HCT116 (cell line): ENCODE measurements at regions not wholly inside any gene's neighbourhood (a gene's known extent, or its start where the extent isn't known, plus 50 kb on each side); places are given as distances from the start of the nearest gene placed in this dataset.

ENCODE experiments used
- ATAC-seq: fragments of 200-7000 bp; cut with Tn5 transposase; 2 replicates; pipeline ENCODE4 v1.9.1; 2020; ENCODE audit warnings: mild to moderate bottlenecking, moderate library complexity
- BruUV-seq: library from RNA; stranded (reverse); fragments of 400-500 nt; replicated peaks from 2 replicates; lab custom pipeline; 2021; lab: Mats Ljungman, UMichigan
- CTCF ChIA-PET: fragments of 300-600 bp; sonication (Branson Sonifier 250); formaldehyde crosslinking; loops from one replicate; lab custom pipeline; 2021; ENCODE audit warnings: antibody characterized with exemption; lab: Charles Lee
- POLR2A ChIA-PET: fragments of 300-600, 350-600 bp; sonication (Branson Sonifier 250); formaldehyde crosslinking; loops from one replicate; lab custom pipeline; 2021; ENCODE audit warnings: antibody characterized with exemption; lab: Charles Lee
- RAD21 ChIA-PET, 2 experiments: fragments of 300-600 bp; sonication (Branson Sonifier 250); formaldehyde crosslinking; loops; one replicate each; lab custom pipeline; 2023; ENCODE audit warnings: low total read pairs in 2 of 2; ENCODE audit not compliant: uncharacterized antibody in 2 of 2, unreplicated experiment in 2 of 2, low non-redundant PET in 1 of 2; lab: Charles Lee
- DNase-seq: peaks from one replicate; pipeline ENCODE4 v3.0.0-alpha.2; 2010; ENCODE audit warnings: low read depth, low spot score
- H2AFZ ChIP-seq: fragments of 200-600 bp; shearing (Covaris generic), sonication (generic); 2 replicates; pipeline ENCODE4 v1.6.1; 2017; ENCODE audit warnings: low read depth, mixed run types, mixed read lengths, antibody characterized with exemption, low read length; ENCODE audit not compliant: poor library complexity, severe bottlenecking
- H3K27ac ChIP-seq: 2 replicates; pipeline ENCODE4 v1.5.1; 2012; ENCODE audit warnings: low read depth, low read length
- H3K27me3 ChIP-seq: fragments of 200-600 bp; sonication (generic); 2 replicates; pipeline ENCODE4 v1.6.1; 2016; ENCODE audit warnings: mixed run types, low read length, mixed read lengths; ENCODE audit not compliant: insufficient read depth
- H3K36me3 ChIP-seq, 2 experiments: fragments of 200-500 bp in 1 of 2; fragments of 200-600 bp in 1 of 2; sonication (Bioruptor generic) in 1 of 2; sonication (generic) in 1 of 2; 2 replicates each; pipeline versions ENCODE4 v1.5.1 to v1.6.1; 2014 to 2016; ENCODE audit warnings: low read length in 2 of 2, inconsistent platforms in 1 of 2, mixed read lengths in 1 of 2, mixed run types in 1 of 2; ENCODE audit not compliant: insufficient read depth in 2 of 2, control insufficient read depth in 1 of 2
- H3K4me1 ChIP-seq, 2 experiments: fragments of 200-600 bp in 1 of 2; sonication (generic) in 1 of 2; 2 replicates each; pipeline versions ENCODE4 v1.5.1 to v1.6.1; 2012 to 2017; ENCODE audit warnings: low read length in 2 of 2, inconsistent platforms in 1 of 2, mild to moderate bottlenecking in 1 of 2, mixed read lengths in 1 of 2, mixed run types in 1 of 2, moderate library complexity in 1 of 2; ENCODE audit not compliant: insufficient read depth in 2 of 2, control insufficient read depth in 1 of 2
- H3K4me2 ChIP-seq: fragments of 200-600 bp; sonication (generic); 2 replicates; pipeline ENCODE4 v1.6.1; 2017; ENCODE audit warnings: mixed run types, low read length, mixed read lengths
- H3K4me3 ChIP-seq, 2 experiments: fragments of 200-600 bp in 1 of 2; sonication (generic) in 1 of 2; replicated peaks in 1 of 2; 2 replicates each; pipeline ENCODE4 v1.5.1; 2011 to 2016; ENCODE audit warnings: low read length in 2 of 2, control low read depth in 1 of 2, low read depth in 1 of 2, mild to moderate bottlenecking in 1 of 2, mixed read lengths in 1 of 2, mixed run types in 1 of 2
- H3K79me2 ChIP-seq: fragments of 200-600 bp; sonication (generic); 2 replicates; pipeline ENCODE4 v1.6.1; 2017; ENCODE audit warnings: mild to moderate bottlenecking, mixed run types, low read length, moderate library complexity, mixed read lengths; ENCODE audit not compliant: insufficient read depth
- H3K9ac ChIP-seq: fragments of 200-600 bp; sonication (generic); 2 replicates; pipeline ENCODE4 v1.6.1; 2016; ENCODE audit warnings: low read length, mixed read lengths
- H3K9me2 ChIP-seq: fragments of 200-600 bp; sonication (generic), shearing (Covaris generic); 2 replicates; pipeline ENCODE4 v1.6.1; 2017; ENCODE audit warnings: mixed run types, mild to moderate bottlenecking, moderate library complexity; ENCODE audit not compliant: insufficient read depth
- H3K9me3 ChIP-seq, 2 experiments: fragments of 200-500 bp in 1 of 2; fragments of 200-600 bp in 1 of 2; sonication (Bioruptor generic) in 1 of 2; sonication (generic) in 1 of 2; 2 replicates each; pipeline ENCODE4 v1.6.1; 2014 to 2017; ENCODE audit warnings: low read length in 2 of 2, mixed read lengths in 2 of 2, inconsistent platforms in 1 of 2, low read depth in 1 of 2, mild to moderate bottlenecking in 1 of 2, mixed run types in 1 of 2, moderate library complexity in 1 of 2; ENCODE audit not compliant: control insufficient read depth in 1 of 2, insufficient read depth in 1 of 2
- H4K20me1 ChIP-seq: fragments of 200-600 bp; sonication (generic), shearing (Covaris generic); 2 replicates; pipeline ENCODE4 v1.6.1; 2017; ENCODE audit warnings: mixed run types, mild to moderate bottlenecking, moderate library complexity; ENCODE audit not compliant: insufficient read depth
- ATF3 ChIP-seq: IDR thresholded peaks from 2 replicates; pipeline ENCODE4 v1.6.1; 2012
- CEBPB ChIP-seq: IDR thresholded peaks from 2 replicates; pipeline ENCODE4 v1.6.1; 2012; ENCODE audit warnings: low read depth
- EGR1 ChIP-seq: IDR thresholded peaks from 2 replicates; pipeline ENCODE4 v1.6.1; 2012; ENCODE audit warnings: low read depth
- EZH2phosphoT487 ChIP-seq: fragments of 200-600 bp; IDR thresholded peaks from 2 replicates; pipeline ENCODE4 v1.6.1; 2018; ENCODE audit warnings: antibody characterized with exemption, borderline replicate concordance
- FOSL1 ChIP-seq: IDR thresholded peaks from 2 replicates; pipeline ENCODE4 v1.6.1; 2012; ENCODE audit warnings: low read depth
- JUND ChIP-seq: IDR thresholded peaks from 2 replicates; pipeline ENCODE4 v1.6.1; 2012
- POLR2A ChIP-seq: IDR thresholded peaks from 2 replicates; pipeline ENCODE4 v1.7.0; 2011; ENCODE audit warnings: borderline replicate concordance; ENCODE audit not compliant: insufficient read depth, insufficient read length; ENCODE audit errors: extremely low read depth
- POLR2AphosphoS5 ChIP-seq: IDR thresholded peaks from 2 replicates; pipeline ENCODE4 v1.6.1; 2011; ENCODE audit warnings: mild to moderate bottlenecking, low read depth, low read length, moderate library complexity
- RAD21 ChIP-seq: IDR thresholded peaks from 2 replicates; pipeline ENCODE4 v1.6.1; 2012; ENCODE audit warnings: low read depth, mild to moderate bottlenecking
- SIN3A ChIP-seq: IDR thresholded peaks from 2 replicates; pipeline ENCODE4 v1.6.1; 2012; ENCODE audit warnings: low read depth
- SP1 ChIP-seq: IDR thresholded peaks from 2 replicates; pipeline ENCODE4 v1.6.1; 2012; ENCODE audit warnings: low read depth
- SRF ChIP-seq: IDR thresholded peaks from 2 replicates; pipeline ENCODE4 v1.6.1; 2012; ENCODE audit warnings: low read depth
- TCF7L2 ChIP-seq: IDR thresholded peaks from 2 replicates; pipeline ENCODE4 v1.7.0; 2011; ENCODE audit warnings: borderline replicate concordance, inconsistent platforms; ENCODE audit not compliant: insufficient read depth, insufficient read length; ENCODE audit errors: extremely low read depth
- ZBTB33 ChIP-seq: IDR thresholded peaks from 2 replicates; pipeline ENCODE4 v1.6.1; 2011; ENCODE audit warnings: mild to moderate bottlenecking, low read length, moderate library complexity; ENCODE audit not compliant: insufficient replicate concordance; ENCODE audit errors: extremely low read depth
- ZNF274 ChIP-seq: fragments of 200-500 bp; sonication (Bioruptor generic); IDR thresholded peaks from 2 replicates; pipeline ENCODE4 v1.6.1; 2014; ENCODE audit warnings: mild to moderate bottlenecking, low read depth, low read length, inconsistent platforms
- intact Hi-C: fragments of 100-400 bp; cut with micrococcal nuclease; formaldehyde crosslinking; loops from 2 replicates; pipeline ENCODE4 v1.10.0; 2022

- H3K4me2 ChIP-seq = no peak overlapping the region
- no peak for ATAC-seq
- TF ChIP-seq RAD21 (no peak), ZBTB33 (no peak), CEBPB (no peak), SP1 (no peak), SIN3A (no peak), JUND (no peak), SRF (no peak), ZNF274 (no peak), TCF7L2 (no peak), POLR2A (no peak), EZH2phosphoT487 (no peak), FOSL1 (no peak), EGR1 (no peak), POLR2AphosphoS5 (no peak), ATF3 (no peak)
- no peaks in the 10 kb centered on the region for H3K36me3 ChIP-seq
- no peak overlapping the region for H3K27ac ChIP-seq
- H2AFZ ChIP-seq = no peak overlapping the region
- CTCF ChIA-PET = no interaction called here
- no peak overlapping the region for H3K4me3 ChIP-seq
- BruUV-seq = no TSS peak
- no peaks in the 10 kb centered on the region for H3K9me2 ChIP-seq
- POLR2A ChIA-PET = no interaction called here
- H3K27me3 ChIP-seq = no peaks in the 10 kb centered on the region
- H4K20me1 ChIP-seq = no peaks in the 10 kb centered on the region
- H3K79me2 ChIP-seq = no peaks in the 10 kb centered on the region
- H3K9ac ChIP-seq = no peak overlapping the region
- DNase-seq = no peak
- RAD21 ChIA-PET = no interaction called here
- H3K9me3 ChIP-seq = no peaks in the 10 kb centered on the region
- H3K4me1 ChIP-seq = no peaks in the 10 kb centered on the region
- intact Hi-C loops = no loop called here
These were observed 101.4 kb upstream of the UMPS start for GRCh38 chr3:124628863-124629262.
